Peyer's patch (tissue), 4 donors: ENCODE measurements at regions not wholly inside any gene's neighbourhood (a gene's known extent, or its start where the extent isn't known, plus 50 kb on each side); places are given as distances from the start of the nearest gene placed in this dataset.

Experiments used
- CTCF ChIP-seq, 6 experiments: fragments of 450-650 bp in 4 of 6; fragments of 200-600 bp in 2 of 6; sonication (generic) in 1 of 6; IDR thresholded peaks; one replicate each; pipeline ENCODE4 v1.5.1; 2017 to 2019; ENCODE audit warnings: antibody characterized with exemption in 6 of 6, mild to moderate bottlenecking in 3 of 6, moderate library complexity in 1 of 6
- POLR2A ChIP-seq, 2 donors: fragments of 450-650 bp; IDR thresholded peaks; one replicate each; pipeline ENCODE4 v1.5.1; 2017; ENCODE audit warnings: antibody characterized with exemption in 2 of 2, mild to moderate bottlenecking in 2 of 2, moderate library complexity in 2 of 2

- TF ChIP-seq CTCF (IDR thresholded peaks at IDR 0.05): no peak
- TF ChIP-seq POLR2A (IDR thresholded peaks at IDR 0.05): no peak
These were observed 427.5 kb downstream of the EFNA5 start for GRCh38 chr5:107243220-107243579.
